ENCODE measurements at regions not wholly inside any gene's neighbourhood (a gene's known extent, or its start where the extent isn't known, plus 50 kb on each side); places are given as distances from the start of the nearest gene placed in this dataset.

DNA sequence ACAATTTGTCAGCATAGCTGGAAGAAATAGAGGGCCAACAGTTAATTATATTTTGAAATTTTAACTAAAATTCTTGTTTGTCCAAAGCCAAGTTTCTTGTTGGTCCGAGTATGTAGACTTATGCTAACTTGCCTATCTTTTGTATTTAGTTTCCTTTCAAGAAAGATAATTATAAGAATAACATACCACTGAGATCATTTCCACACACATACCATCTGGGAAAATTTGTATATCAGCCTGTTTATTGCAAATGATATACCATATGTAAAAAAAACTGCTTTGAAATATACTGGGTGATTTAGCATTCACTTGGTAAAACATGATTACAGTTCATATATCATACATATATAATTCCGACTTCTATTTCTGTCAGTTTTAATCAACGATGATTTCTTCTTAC lies 84.7 kb upstream of the ANKRD50 start:
- no peak for TF ChIP-seq POLR2A (IDR thresholded peaks at IDR 0.05)
- TF ChIP-seq, protein P1, sequence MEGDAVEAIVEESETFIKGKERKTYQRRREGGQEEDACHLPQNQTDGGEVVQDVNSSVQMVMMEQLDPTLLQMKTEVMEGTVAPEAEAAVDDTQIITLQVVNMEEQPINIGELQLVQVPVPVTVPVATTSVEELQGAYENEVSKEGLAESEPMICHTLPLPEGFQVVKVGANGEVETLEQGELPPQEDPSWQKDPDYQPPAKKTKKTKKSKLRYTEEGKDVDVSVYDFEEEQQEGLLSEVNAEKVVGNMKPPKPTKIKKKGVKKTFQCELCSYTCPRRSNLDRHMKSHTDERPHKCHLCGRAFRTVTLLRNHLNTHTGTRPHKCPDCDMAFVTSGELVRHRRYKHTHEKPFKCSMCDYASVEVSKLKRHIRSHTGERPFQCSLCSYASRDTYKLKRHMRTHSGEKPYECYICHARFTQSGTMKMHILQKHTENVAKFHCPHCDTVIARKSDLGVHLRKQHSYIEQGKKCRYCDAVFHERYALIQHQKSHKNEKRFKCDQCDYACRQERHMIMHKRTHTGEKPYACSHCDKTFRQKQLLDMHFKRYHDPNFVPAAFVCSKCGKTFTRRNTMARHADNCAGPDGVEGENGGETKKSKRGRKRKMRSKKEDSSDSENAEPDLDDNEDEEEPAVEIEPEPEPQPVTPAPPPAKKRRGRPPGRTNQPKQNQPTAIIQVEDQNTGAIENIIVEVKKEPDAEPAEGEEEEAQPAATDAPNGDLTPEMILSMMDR (IDR thresholded peaks at IDR 0.05), result no peak
